Spinal cord (tissue), 9 donors: ENCODE measurements at regions not wholly inside any gene's neighbourhood (a gene's known extent, or its start where the extent isn't known, plus 50 kb on each side); places are given as distances from the start of the nearest gene placed in this dataset.

Experiments used
- DNase-seq, 6 donors: peaks; one replicate each; pipeline versions ENCODE4 v3.0.0 to v3.0.0-alpha.2; 2013 to 2015; ENCODE audit warnings: low spot score in 6 of 6, low read depth in 4 of 6
- H3K27ac ChIP-seq: one replicate; pipeline ENCODE4 v1.5.1; 2013; ENCODE audit warnings: low read depth, low read length, control low read depth
- H3K27me3 ChIP-seq: one replicate; pipeline ENCODE4 v1.6.1; 2013; ENCODE audit warnings: low read length; ENCODE audit not compliant: control insufficient read depth, insufficient read depth
- H3K36me3 ChIP-seq: one replicate; pipeline ENCODE4 v1.6.1; 2013; ENCODE audit warnings: low read length; ENCODE audit not compliant: control insufficient read depth, insufficient read depth
- H3K4me1 ChIP-seq: one replicate; pipeline ENCODE4 v1.6.1; 2013; ENCODE audit warnings: low read length; ENCODE audit not compliant: control insufficient read depth, insufficient read depth
- H3K4me3 ChIP-seq: one replicate; pipeline ENCODE4 v1.5.1; 2013; ENCODE audit warnings: low read depth, low read length, control low read depth
- H3K9me3 ChIP-seq: one replicate; pipeline ENCODE4 v1.6.1; 2013; ENCODE audit warnings: low read length; ENCODE audit not compliant: control insufficient read depth, insufficient read depth
- WGBS: methylation state at CpG from one replicate; pipeline ENCODE4 v1.1.5; 2013; ENCODE audit warnings: missing lambda C conversion rate; ENCODE audit not compliant: insufficient coverage; 5-methylcytosine and 5-hydroxymethylcytosine counted together
- donor health status: healthy.

- H3K4me3 ChIP-seq: no peak overlapping the region
- 94% methylated on average over 2 of the region's 2 CpGs for WGBS
- H3K27me3 ChIP-seq: no peaks in the 10 kb centered on the region
- no peaks in the 10 kb centered on the region for H3K9me3 ChIP-seq
- no peaks in the 10 kb centered on the region for H3K36me3 ChIP-seq
- peaks cover 2% of the 10 kb centered on the region for H3K4me1 ChIP-seq
- H3K27ac ChIP-seq: no peak overlapping the region
- no peak for DNase-seq
Measured at GRCh38 chr2:128799730-128800129, 481.1 kb upstream of the HS6ST1 start.

- Histone ChIP-seq H3K27me3 (no peaks in the 10 kb centered on the region), H3K4me1 (no peaks in the 10 kb centered on the region), H3K4me3 (no peak overlapping the region), H3K36me3 (no peaks in the 10 kb centered on the region), H3K27ac (no peak overlapping the region), H3K9me3 (no peaks in the 10 kb centered on the region)
- no CpG with 5 or more reads among the region's 1 CpG for WGBS
- DNase-seq: peak in 2 of 6 donors; percentile 86 to 91
Measured at GRCh38 chr2:128801576-128801975, 482.9 kb upstream of the HS6ST1 start.

- WGBS: 67% methylated on average over 2 of the region's 2 CpGs
- Histone ChIP-seq H3K4me1 (no peaks in the 10 kb centered on the region), H3K9me3 (peaks cover 2% of the 10 kb centered on the region), H3K36me3 (no peaks in the 10 kb centered on the region), H3K27ac (no peak overlapping the region), H3K27me3 (no peaks in the 10 kb centered on the region), H3K4me3 (no peak overlapping the region)
- peak in 1 of 6 donors; percentile 39 for DNase-seq
Measured at GRCh38 chr2:128803222-128803621, 484.6 kb upstream of the HS6ST1 start.

- no peak overlapping the region for H3K4me3 ChIP-seq
- WGBS: 0% methylated on average over 1 of the region's 2 CpGs
- peaks cover 2% of the 10 kb centered on the region for H3K9me3 ChIP-seq
- no peak overlapping the region for H3K27ac ChIP-seq
- H3K4me1 ChIP-seq: no peaks in the 10 kb centered on the region
- no peaks in the 10 kb centered on the region for H3K36me3 ChIP-seq
- no peaks in the 10 kb centered on the region for H3K27me3 ChIP-seq
- DNase-seq: no peak
Measured at GRCh38 chr2:128805237-128805636, 486.6 kb upstream of the HS6ST1 start.

DNA sequence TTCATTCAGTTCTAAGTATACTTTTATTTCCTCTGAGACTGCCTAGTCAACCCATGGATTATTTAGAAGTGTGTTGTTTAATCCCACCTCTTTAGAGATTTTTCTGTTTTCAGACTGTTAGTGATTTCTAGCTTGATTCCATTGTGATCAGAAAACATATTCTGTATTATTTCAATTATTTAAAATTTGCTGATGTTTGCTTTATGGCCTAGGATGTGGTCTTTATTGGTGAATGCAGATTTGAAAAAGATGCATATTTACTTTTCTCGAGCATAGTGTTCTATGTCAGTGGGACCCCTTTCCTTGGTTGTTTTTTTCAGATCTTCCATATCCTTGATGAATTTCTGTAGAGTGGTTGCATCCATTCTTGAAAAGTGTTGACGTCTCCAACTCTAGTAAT, 487.2 kb upstream of the HS6ST1 start:
- no CpG with 5 or more reads among the region's 2 CpGs for WGBS
- H3K9me3 ChIP-seq: peaks cover 2% of the 10 kb centered on the region
- H3K27me3 ChIP-seq: no peaks in the 10 kb centered on the region
- DNase-seq: no peak
- no peak overlapping the region for H3K4me3 ChIP-seq
- no peaks in the 10 kb centered on the region for H3K4me1 ChIP-seq
- no peak overlapping the region for H3K27ac ChIP-seq
- no peaks in the 10 kb centered on the region for H3K36me3 ChIP-seq

- DNase-seq: no peak
- Histone ChIP-seq H3K27ac (no peak overlapping the region), H3K4me1 (no peaks in the 10 kb centered on the region), H3K9me3 (peaks cover 2% of the 10 kb centered on the region), H3K4me3 (no peak overlapping the region), H3K36me3 (no peaks in the 10 kb centered on the region), H3K27me3 (no peaks in the 10 kb centered on the region)
- no CpG with 5 or more reads among the region's 1 CpG for WGBS
Measured at GRCh38 chr2:128807317-128807716, 488.6 kb upstream of the HS6ST1 start.

- WGBS: 83% methylated on average over 2 of the region's 5 CpGs
- Histone ChIP-seq H3K36me3 (no peaks in the 10 kb centered on the region), H3K9me3 (peaks cover 2% of the 10 kb centered on the region), H3K27ac (no peak overlapping the region), H3K4me3 (no peak overlapping the region), H3K4me1 (no peaks in the 10 kb centered on the region), H3K27me3 (no peaks in the 10 kb centered on the region)
- DNase-seq: no peak
Measured at GRCh38 chr2:128808462-128809258, 490.0 kb upstream of the HS6ST1 start.

DNA sequence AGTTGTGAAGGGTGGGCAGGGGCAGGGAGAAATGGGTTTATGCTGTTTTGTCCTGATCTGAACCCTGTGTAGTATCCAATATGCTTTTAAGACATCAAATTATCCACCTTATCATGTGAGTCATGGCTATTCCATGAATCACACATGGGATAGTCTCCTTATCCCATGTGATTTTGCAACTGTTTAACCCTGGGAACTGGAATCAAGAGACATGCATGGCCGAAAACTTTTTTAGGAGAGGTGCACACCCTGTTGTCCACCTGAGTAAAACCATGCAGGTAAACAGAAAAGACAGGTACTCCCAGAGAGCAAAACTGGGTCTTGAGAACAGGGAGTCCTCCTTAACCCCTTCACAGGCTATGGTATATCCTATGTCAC, 490.6 kb upstream of the HS6ST1 start:
- no peaks in the 10 kb centered on the region for H3K4me1 ChIP-seq
- no peak overlapping the region for H3K4me3 ChIP-seq
- no peak for DNase-seq
- H3K36me3 ChIP-seq: no peaks in the 10 kb centered on the region
- H3K27ac ChIP-seq: no peak overlapping the region
- H3K27me3 ChIP-seq: no peaks in the 10 kb centered on the region
- H3K9me3 ChIP-seq: peaks cover 2% of the 10 kb centered on the region
- 100% methylated on average over 1 of the region's 1 CpG for WGBS

- no peaks in the 10 kb centered on the region for H3K36me3 ChIP-seq
- H3K4me1 ChIP-seq: no peaks in the 10 kb centered on the region
- no peak overlapping the region for H3K4me3 ChIP-seq
- H3K27ac ChIP-seq: no peak overlapping the region
- WGBS: no CpG with 5 or more reads among the region's 3 CpGs
- DNase-seq: no peak
- H3K9me3 ChIP-seq: peaks cover 2% of the 10 kb centered on the region
- no peaks in the 10 kb centered on the region for H3K27me3 ChIP-seq
Measured at GRCh38 chr2:128809880-128810279, 491.2 kb upstream of the HS6ST1 start.

- Histone ChIP-seq H3K4me1 (peaks cover 3% of the 10 kb centered on the region), H3K36me3 (no peaks in the 10 kb centered on the region), H3K27me3 (no peaks in the 10 kb centered on the region), H3K27ac (no peak overlapping the region), H3K4me3 (no peak overlapping the region), H3K9me3 (no peaks in the 10 kb centered on the region)
- 93% methylated on average over 13 of the region's 14 CpGs for WGBS
- DNase-seq: no peak
Measured at GRCh38 chr2:128812183-128812940, 493.7 kb upstream of the HS6ST1 start.
